A172 (cell line): ENCODE measurements at regions not wholly inside any gene's neighbourhood (a gene's known extent, or its start where the extent isn't known, plus 50 kb on each side); places are given as distances from the start of the nearest gene placed in this dataset.

ENCODE experiments used
- DNase-seq: peaks from one replicate; pipeline ENCODE4 v3.0.0-alpha.2; 2015; ENCODE audit warnings: low spot score

GRCh38 chr17:14762736-14763479 is 462.0 kb downstream of the HS3ST3B1 start:
- no peak for DNase-seq

GRCh38 chr17:14760719-14761411 is 460.0 kb downstream of the HS3ST3B1 start:
- DNase-seq = no peak

GRCh38 chr17:14760212-14760611 is 459.3 kb downstream of the HS3ST3B1 start:
- DNase-seq = no peak

- DNase-seq = no peak
Observed at GRCh38 chr17:14759325-14759724, 458.4 kb downstream of the HS3ST3B1 start.

GRCh38 chr17:14756479-14756878 is 455.6 kb downstream of the HS3ST3B1 start:
- no peak for DNase-seq

GRCh38 chr17:14755002-14755401 is 454.1 kb downstream of the HS3ST3B1 start:
- no peak for DNase-seq

GRCh38 chr17:14753383-14753782 is 452.5 kb downstream of the HS3ST3B1 start:
- DNase-seq = no peak

GRCh38 chr17:14752011-14752410 is 451.1 kb downstream of the HS3ST3B1 start:
- no peak for DNase-seq

- no peak for DNase-seq
Observed at GRCh38 chr17:14750866-14751265, 450.0 kb downstream of the HS3ST3B1 start.

- no peak for DNase-seq
Observed at GRCh38 chr17:14749269-14749668, 448.4 kb downstream of the HS3ST3B1 start.

GRCh38 chr17:14748036-14748710 is 447.3 kb downstream of the HS3ST3B1 start:
- DNase-seq = no peak

- no peak for DNase-seq
Observed at GRCh38 chr17:14747603-14747950, 446.7 kb downstream of the HS3ST3B1 start.

GRCh38 chr17:14746822-14747602 is 446.1 kb downstream of the HS3ST3B1 start:
- no peak for DNase-seq

GRCh38 chr17:14745541-14745940 is 444.7 kb downstream of the HS3ST3B1 start:
- DNase-seq = no peak

GRCh38 chr17:14744761-14745473 is 444.0 kb downstream of the HS3ST3B1 start:
- no peak for DNase-seq

- peak; percentile 8 for DNase-seq
Observed at GRCh38 chr17:14741491-14741890, 440.6 kb downstream of the HS3ST3B1 start.

GRCh38 chr17:14739656-14740431 is 439.0 kb downstream of the HS3ST3B1 start:
- DNase-seq = no peak

- no peak for DNase-seq
Observed at GRCh38 chr17:14738652-14738988, 437.7 kb downstream of the HS3ST3B1 start.

GRCh38 chr17:14737984-14738651 is 437.2 kb downstream of the HS3ST3B1 start:
- DNase-seq = peak; percentile 72

- DNase-seq = no peak
Observed at GRCh38 chr17:14736631-14737030, 435.8 kb downstream of the HS3ST3B1 start.
